Neural crest cell (in vitro differentiated cells): ENCODE measurements at regions not wholly inside any gene's neighbourhood (a gene's known extent, or its start where the extent isn't known, plus 50 kb on each side); places are given as distances from the start of the nearest gene placed in this dataset.

ENCODE experiments used
- DNase-seq: peaks from one replicate; pipeline ENCODE4 v3.0.0; 2021; ENCODE audit warnings: low read depth, mixed read lengths, low spot score
- H3K27ac Mint-ChIP-seq: one replicate; pipeline ENCODE4 v1.8.0; 2021; ENCODE audit warnings: mild to moderate bottlenecking, mixed read lengths; ENCODE audit not compliant: unreplicated experiment
- H3K27me3 Mint-ChIP-seq: 2 replicates; pipeline ENCODE4 v1.8.0; 2021; ENCODE audit warnings: low read depth, mild to moderate bottlenecking, mixed read lengths
- H3K36me3 Mint-ChIP-seq: 2 replicates; pipeline ENCODE4 v1.8.0; 2021; ENCODE audit warnings: low read depth, mild to moderate bottlenecking, mixed read lengths
- H3K4me1 Mint-ChIP-seq: 2 replicates; pipeline ENCODE4 v1.8.0; 2021; ENCODE audit warnings: mixed read lengths
- H3K4me3 Mint-ChIP-seq: one replicate; pipeline ENCODE4 v1.8.0; 2021; ENCODE audit warnings: mild to moderate bottlenecking, mixed read lengths
- H3K9me3 Mint-ChIP-seq: 2 replicates; pipeline ENCODE4 v1.8.0; 2021; ENCODE audit warnings: mixed read lengths
- TF ChIP-seq, protein P1 (sequence below): fragments of 200-600 bp; sonication (generic); conservative IDR thresholded peaks from 2 replicates; pipeline ENCODE4 v1.5.0; 2021; ENCODE audit warnings: antibody characterized with exemption, mild to moderate bottlenecking

DNA sequence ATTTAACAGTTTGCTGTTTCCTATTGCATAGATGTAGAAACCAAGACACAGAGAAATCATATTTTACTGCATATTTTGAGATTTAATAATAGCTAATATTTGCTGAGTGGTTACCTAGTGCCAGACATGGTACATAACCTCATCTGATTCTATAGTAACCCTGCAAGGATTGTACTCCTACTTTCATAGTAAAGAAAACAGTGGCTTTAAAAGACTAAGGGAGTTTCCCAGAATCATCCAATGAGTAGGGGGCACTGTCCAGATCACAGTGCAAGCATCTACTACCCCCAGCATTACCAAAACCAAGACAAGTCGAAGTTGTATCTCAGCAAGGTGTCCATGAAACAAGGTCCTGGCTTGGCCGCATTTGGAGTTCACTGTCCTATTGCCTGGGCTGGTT, 224.5 kb upstream of the TENM3 start:
- Mint-ChIP-seq H3K27ac (no peak overlapping the region), H3K4me3 (no peak overlapping the region), H3K36me3 (no peaks in the 10 kb centered on the region), H3K4me1 (no peaks in the 10 kb centered on the region), H3K9me3 (no peaks in the 10 kb centered on the region), H3K27me3 (no peaks in the 10 kb centered on the region)
- no peak for DNase-seq
- TF ChIP-seq, protein P1, sequence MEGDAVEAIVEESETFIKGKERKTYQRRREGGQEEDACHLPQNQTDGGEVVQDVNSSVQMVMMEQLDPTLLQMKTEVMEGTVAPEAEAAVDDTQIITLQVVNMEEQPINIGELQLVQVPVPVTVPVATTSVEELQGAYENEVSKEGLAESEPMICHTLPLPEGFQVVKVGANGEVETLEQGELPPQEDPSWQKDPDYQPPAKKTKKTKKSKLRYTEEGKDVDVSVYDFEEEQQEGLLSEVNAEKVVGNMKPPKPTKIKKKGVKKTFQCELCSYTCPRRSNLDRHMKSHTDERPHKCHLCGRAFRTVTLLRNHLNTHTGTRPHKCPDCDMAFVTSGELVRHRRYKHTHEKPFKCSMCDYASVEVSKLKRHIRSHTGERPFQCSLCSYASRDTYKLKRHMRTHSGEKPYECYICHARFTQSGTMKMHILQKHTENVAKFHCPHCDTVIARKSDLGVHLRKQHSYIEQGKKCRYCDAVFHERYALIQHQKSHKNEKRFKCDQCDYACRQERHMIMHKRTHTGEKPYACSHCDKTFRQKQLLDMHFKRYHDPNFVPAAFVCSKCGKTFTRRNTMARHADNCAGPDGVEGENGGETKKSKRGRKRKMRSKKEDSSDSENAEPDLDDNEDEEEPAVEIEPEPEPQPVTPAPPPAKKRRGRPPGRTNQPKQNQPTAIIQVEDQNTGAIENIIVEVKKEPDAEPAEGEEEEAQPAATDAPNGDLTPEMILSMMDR: no peak

DNA sequence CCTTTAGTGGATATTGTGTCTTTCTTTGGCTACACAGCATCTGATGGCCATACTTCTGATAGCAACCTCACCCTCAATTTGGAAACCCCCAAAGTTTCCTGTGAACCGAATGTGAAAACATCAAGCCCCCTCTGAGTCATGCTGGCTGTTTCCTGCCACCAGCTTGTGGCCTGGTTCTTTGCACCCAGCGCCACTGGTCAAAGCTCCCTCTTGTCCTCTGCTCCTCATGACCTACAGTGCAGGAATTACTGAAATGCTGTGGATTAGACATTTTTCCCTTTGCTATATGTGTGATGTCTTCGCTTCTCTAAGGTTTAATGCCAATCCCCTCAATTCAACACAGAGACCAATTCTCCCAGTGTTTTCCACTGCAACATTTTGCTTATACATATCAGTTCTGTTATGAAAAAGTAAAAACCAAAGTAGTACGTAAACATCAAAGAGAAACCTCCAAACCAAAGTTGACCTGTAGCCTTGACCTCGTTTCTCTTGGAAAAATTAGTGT, 224.0 kb upstream of the TENM3 start:
- H3K36me3 Mint-ChIP-seq: no peaks in the 10 kb centered on the region
- H3K9me3 Mint-ChIP-seq: no peaks in the 10 kb centered on the region
- DNase-seq: no peak
- no peaks in the 10 kb centered on the region for H3K4me1 Mint-ChIP-seq
- no peaks in the 10 kb centered on the region for H3K27me3 Mint-ChIP-seq
- TF ChIP-seq, protein P1: no peak
- H3K27ac Mint-ChIP-seq: no peak overlapping the region
- H3K4me3 Mint-ChIP-seq: no peak overlapping the region

DNA sequence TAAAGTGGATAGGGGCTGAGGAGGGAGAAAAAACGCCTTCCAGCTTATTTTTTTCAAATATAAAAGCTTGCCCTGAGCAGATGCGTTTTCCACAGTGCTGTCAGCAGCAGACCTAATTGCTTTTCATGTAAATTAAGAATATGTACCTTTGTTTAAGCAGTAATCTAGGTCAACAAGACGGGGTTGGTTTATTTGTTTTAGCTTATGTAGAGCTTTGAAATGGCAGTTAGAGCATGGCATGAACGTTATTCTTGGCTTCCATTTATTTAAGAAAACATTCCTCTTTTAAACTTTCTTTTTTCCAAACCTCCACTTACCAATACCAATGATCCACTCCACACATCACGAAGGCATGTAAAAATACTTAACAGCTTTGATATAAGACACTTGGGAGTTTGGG, 220.3 kb upstream of the TENM3 start:
- TF ChIP-seq, protein P1: no peak
- Mint-ChIP-seq H3K27ac (no peak overlapping the region), H3K4me1 (no peaks in the 10 kb centered on the region), H3K4me3 (no peak overlapping the region), H3K36me3 (peaks cover 7% of the 10 kb centered on the region), H3K27me3 (no peaks in the 10 kb centered on the region), H3K9me3 (peaks cover 5% of the 10 kb centered on the region)
- no peak for DNase-seq

DNA sequence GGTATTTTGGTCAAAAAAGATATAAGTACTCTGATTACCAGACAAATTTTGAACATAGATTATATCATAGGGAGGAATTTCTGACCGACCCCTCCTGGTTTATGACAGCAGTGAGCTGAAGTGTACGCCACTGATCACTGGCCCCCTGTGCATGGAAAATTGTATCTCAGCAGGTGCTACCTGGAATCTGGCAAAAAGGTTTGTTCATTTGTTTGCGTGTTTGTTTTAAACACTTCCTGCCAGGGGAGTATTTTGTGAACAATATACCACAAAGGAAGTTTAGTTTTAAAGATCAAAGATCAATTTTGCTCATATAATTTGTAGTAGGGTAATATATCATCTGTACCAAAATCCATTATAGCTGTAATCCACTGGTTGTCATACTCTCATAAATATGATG, 219.7 kb upstream of the TENM3 start:
- H3K27me3 Mint-ChIP-seq: no peaks in the 10 kb centered on the region
- no peak overlapping the region for H3K4me3 Mint-ChIP-seq
- no peak for DNase-seq
- no peaks in the 10 kb centered on the region for H3K4me1 Mint-ChIP-seq
- peaks cover 7% of the 10 kb centered on the region for H3K9me3 Mint-ChIP-seq
- TF ChIP-seq, protein P1: no peak
- no peak overlapping the region for H3K27ac Mint-ChIP-seq
- peaks cover 9% of the 10 kb centered on the region for H3K36me3 Mint-ChIP-seq

DNA sequence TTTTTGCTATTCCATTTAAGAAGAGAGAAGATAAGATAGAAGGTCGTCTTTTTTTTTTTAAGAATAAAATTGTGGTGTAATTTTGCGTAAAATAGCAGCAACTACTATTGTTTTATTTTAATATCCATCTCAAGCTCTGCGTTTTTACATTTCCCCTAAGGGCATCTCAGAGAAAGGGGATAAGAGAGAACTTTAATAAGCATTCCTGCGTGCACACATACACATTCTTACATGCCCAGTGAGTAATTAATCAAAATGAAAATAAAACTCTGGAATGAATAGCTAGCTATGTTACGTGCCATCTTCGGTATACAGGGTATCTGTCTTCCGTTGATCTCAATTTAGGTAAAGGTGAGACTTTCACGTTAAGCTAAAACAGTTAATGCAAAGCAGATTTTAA, 200.3 kb upstream of the TENM3 start:
- Mint-ChIP-seq H3K36me3 (no peaks in the 10 kb centered on the region), H3K4me3 (no peak overlapping the region), H3K27ac (no peak overlapping the region), H3K9me3 (no peaks in the 10 kb centered on the region), H3K27me3 (no peaks in the 10 kb centered on the region), H3K4me1 (no peaks in the 10 kb centered on the region)
- no peak for DNase-seq
- TF ChIP-seq, protein P1: no peak

DNA sequence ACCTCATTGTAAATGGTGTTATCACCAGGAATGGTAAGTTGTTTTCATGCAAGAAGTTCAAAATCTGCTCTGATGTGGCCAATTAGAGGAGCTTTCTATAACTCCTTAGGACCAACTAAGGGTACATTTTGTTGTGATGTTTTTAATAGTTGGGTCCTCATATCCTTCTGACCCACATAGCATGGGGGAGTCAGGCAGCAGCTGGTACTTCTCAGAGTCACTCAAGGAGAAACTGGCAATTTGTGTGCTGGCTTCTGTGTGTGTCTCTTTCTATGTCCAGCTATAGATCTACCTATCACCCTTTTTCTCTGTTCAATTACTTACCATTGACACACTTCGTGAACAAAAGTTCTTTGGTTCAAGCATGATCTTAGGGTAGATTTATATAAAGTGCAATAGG, 194.3 kb upstream of the TENM3 start:
- TF ChIP-seq, protein P1: no peak
- no peak for DNase-seq
- no peaks in the 10 kb centered on the region for H3K36me3 Mint-ChIP-seq
- H3K4me1 Mint-ChIP-seq: no peaks in the 10 kb centered on the region
- H3K27me3 Mint-ChIP-seq: no peaks in the 10 kb centered on the region
- no peak overlapping the region for H3K4me3 Mint-ChIP-seq
- no peak overlapping the region for H3K27ac Mint-ChIP-seq
- H3K9me3 Mint-ChIP-seq: no peaks in the 10 kb centered on the region
